ENCODE measurements at regions not wholly inside any gene's neighbourhood (a gene's known extent, or its start where the extent isn't known, plus 50 kb on each side); places are given as distances from the start of the nearest gene placed in this dataset.
A peak's percentile ranks its signal among the peaks of the same experiment; 100 is the strongest.
"Not testable (repeated sequence)": the region's sequence is repeated elsewhere in the genome, so short reads cannot be mapped to it uniquely, and the experiment has no call there.

DNA sequence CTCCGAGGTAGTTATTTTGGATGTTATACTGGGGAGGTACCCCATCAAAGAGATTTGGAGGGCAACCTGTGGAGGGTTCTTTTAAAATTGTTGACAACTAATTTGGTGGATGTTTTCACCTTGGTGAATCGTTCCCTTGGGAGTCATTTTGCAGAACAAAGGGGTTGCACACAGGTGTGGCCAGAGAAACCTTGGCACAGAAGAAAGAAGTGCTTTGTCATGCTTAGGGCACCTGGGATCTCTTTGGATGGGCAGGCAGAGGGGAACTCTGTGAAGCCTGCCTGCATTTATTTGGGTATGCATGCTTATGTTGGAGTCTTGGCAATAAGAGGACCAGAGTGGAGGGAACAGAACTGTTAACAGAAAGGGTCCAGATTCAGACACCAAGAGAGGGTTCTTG lies 376.4 kb upstream of the AMELY start:
- peaks cover 70% of the 10 kb centered on the region for H3K4me1 Mint-ChIP-seq
- DNase-seq, H3K4me3 Mint-ChIP-seq, H3K27me3 Mint-ChIP-seq, H3K9me3 Mint-ChIP-seq, ATAC-seq: not testable (repeated sequence)
- peaks cover 22% of the 10 kb centered on the region for H3K36me3 Mint-ChIP-seq (ENCODE audit: low read depth)
- peak overlapping the region; percentile 69 for H3K27ac Mint-ChIP-seq

DNA sequence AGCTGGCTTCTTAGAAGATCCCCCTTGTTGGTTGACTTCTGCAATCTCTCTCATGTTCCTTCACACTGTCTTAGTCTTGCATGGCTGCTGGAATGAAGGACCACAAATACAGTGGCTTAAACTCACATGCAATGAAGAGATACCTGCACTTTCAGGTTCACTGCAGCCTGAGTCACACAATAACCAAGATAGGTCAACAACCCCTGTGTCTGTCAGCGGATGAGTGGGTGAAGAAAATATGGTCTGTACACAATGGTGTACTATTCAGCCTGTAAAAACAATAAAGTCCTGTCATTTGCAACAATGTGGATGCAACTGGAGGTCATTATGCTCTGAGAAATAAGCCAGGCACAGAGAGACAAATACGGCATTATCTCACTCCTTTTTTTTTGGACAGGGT lies 373.8 kb upstream of the AMELY start:
- peak overlapping the region; percentile 54 for H3K27ac Mint-ChIP-seq
- H3K4me3 Mint-ChIP-seq: no peak overlapping the region
- peak; percentile 68 for ATAC-seq

DNA sequence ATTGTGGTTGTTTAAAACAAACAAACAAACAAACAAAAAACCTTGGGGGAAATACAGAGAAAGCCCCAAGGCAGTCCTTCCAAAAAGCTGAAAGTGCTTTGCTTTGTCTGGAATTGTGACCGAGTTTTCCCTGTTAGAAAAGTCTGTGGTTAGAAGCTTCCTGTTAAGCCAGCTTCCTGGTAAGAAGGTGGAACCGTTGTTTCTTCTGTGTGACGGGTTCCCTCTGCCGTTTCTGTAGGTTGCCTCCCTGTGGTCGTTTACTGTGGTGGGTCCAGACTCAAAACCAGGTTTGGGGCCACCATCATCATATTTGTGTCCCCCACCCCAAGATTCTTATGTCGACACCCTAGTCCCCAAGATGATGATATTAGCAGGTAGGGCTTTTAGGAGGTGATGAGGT lies 371.4 kb upstream of the AMELY start:
- Mint-ChIP-seq H3K27ac (peak overlapping the region; percentile 73), H3K27me3 (no peaks in the 10 kb centered on the region), H3K4me3 (no peak overlapping the region), H3K36me3 (ENCODE audit: low read depth) (peaks cover 19% of the 10 kb centered on the region), H3K9me3 (no peaks in the 10 kb centered on the region), H3K4me1 (peaks cover 70% of the 10 kb centered on the region)
- ATAC-seq (no peak), DNase-seq (no peak)

More for the DNA sequence above, 373.8 kb upstream of the AMELY start:
- peaks cover 67% of the 10 kb centered on the region for H3K4me1 Mint-ChIP-seq
- H3K36me3 Mint-ChIP-seq (ENCODE audit: low read depth): peaks cover 21% of the 10 kb centered on the region
- H3K27me3 Mint-ChIP-seq: no peaks in the 10 kb centered on the region
- H3K9me3 Mint-ChIP-seq: no peaks in the 10 kb centered on the region
- no peak for DNase-seq

DNA sequence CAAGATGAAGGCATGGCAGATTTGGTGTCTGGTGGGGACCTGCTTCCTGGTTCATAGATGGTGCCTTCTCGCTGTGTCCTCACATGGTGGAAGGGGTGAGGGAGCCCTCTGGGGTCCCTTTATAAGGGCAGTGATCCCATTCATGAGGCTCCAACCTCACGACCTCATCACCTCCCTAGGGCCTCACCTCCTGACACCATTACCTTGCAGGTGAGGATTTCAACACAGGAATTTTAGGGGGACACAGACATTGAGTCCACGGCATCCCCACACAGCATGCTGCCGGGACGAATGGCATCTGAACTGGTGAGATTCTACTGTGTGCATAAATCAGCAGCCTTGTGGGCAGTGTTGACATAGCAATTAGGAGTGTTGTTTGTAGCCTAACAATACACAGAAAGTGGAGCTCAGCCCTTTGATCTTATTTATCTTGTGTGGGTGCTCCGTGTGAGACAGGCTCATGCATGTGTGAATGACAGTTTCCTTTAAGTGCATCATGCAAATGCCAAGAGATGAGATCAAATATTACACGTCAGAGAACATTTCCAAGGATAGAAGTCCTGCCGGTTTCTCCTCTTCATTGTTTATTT lies 368.7 kb upstream of the AMELY start:
- H3K9me3 Mint-ChIP-seq, H3K27me3 Mint-ChIP-seq, DNase-seq: not testable (repeated sequence)
- peaks cover 72% of the 10 kb centered on the region for H3K4me1 Mint-ChIP-seq
- peaks cover 16% of the 10 kb centered on the region for H3K36me3 Mint-ChIP-seq (ENCODE audit: low read depth)
- peak overlapping the region; percentile 72 for H3K4me3 Mint-ChIP-seq
- H3K27ac Mint-ChIP-seq: peak overlapping the region; percentile 84
- peak; percentile 76 for ATAC-seq

DNA sequence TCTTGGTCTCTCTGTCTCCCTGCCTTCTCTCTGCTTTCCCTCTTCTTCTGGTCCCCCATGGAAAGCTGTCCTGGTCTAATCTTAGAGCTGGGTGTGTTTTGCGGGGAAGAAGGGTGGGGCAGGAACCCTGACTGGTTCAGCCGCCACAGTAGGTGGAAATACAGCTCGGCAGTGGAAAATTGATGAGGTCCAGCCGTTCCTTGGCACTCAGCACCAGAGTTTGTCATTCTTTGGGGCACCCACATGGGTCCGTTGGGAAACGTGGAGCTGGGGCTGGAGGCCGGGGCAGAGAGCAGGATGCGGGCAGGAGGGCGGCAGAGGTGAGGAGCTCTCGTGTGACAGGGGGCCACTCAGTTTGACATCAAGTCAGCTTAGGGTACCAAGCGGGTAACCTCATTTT lies 364.2 kb upstream of the AMELY start:
- peak overlapping the region; percentile 96 for H3K4me3 Mint-ChIP-seq
- no peaks in the 10 kb centered on the region for H3K9me3 Mint-ChIP-seq
- H3K4me1 Mint-ChIP-seq: peaks cover 44% of the 10 kb centered on the region
- peak; percentile 7 for DNase-seq
- H3K36me3 Mint-ChIP-seq (ENCODE audit: low read depth): peaks cover 3% of the 10 kb centered on the region
- peak overlapping the region; percentile 96 for H3K27ac Mint-ChIP-seq
- no peak for ATAC-seq
- no peaks in the 10 kb centered on the region for H3K27me3 Mint-ChIP-seq

DNA sequence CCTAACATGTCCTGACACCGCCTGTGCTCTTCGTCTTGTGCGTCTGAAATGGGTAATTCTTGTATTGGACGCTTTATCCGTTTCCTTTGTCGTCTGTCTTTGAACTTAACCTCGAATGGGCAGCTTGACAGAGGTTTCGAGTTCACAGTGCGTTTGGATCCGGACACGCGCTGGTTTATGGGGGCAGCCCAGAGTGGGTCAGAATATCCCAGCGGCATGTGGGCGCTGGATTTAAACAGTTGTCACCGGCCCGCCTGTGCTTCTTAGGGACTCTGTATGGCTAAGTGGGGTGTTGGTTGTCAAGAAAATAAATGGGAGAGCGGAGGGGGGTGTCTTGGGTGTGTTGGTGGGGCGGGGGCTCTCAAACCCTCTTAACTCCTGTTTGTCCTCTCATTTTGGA lies 363.5 kb upstream of the AMELY start:
- H3K36me3 Mint-ChIP-seq (ENCODE audit: low read depth): peaks cover 3% of the 10 kb centered on the region

DNA sequence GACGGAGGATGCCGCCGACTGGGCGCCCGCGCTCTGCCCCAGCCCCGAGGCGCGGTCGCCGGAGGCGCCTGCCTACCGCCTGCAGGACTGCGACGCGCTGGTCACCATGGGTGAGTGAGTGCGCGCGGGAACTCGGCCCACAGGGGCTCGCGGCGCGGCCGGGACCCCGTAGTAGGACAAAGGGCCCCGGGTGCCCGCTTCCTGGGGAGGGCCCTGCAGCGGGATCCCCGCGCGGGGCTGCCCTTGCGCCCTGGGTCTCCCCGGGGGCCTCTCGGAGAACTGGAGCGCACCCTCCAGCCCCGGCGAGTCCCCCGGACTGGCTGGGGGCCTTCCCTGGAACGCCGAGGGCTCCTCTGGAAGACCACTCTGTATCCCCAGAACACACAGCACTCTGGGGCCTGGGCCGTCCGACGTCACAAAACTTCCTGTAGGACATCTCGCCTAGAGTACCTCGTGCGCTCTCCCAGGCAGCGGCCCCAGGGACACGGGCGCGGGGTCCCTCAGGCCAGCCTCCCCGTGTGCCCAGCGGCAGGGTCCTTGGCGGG lies 362.9 kb upstream of the AMELY start:
- DNase-seq: peak; percentile 20
- Mint-ChIP-seq H3K27ac (peak overlapping the region; percentile 96), H3K36me3 (ENCODE audit: low read depth) (peaks cover 3% of the 10 kb centered on the region)

More for the DNA sequence above, 363.5 kb upstream of the AMELY start:
- H3K27me3 Mint-ChIP-seq: no peaks in the 10 kb centered on the region
- H3K9me3 Mint-ChIP-seq: no peaks in the 10 kb centered on the region
- no peak for ATAC-seq
- H3K27ac Mint-ChIP-seq: peak overlapping the region; percentile 96
- peak overlapping the region; percentile 96 for H3K4me3 Mint-ChIP-seq
- peak; percentile 9 for DNase-seq
- H3K4me1 Mint-ChIP-seq: peaks cover 39% of the 10 kb centered on the region

DNA sequence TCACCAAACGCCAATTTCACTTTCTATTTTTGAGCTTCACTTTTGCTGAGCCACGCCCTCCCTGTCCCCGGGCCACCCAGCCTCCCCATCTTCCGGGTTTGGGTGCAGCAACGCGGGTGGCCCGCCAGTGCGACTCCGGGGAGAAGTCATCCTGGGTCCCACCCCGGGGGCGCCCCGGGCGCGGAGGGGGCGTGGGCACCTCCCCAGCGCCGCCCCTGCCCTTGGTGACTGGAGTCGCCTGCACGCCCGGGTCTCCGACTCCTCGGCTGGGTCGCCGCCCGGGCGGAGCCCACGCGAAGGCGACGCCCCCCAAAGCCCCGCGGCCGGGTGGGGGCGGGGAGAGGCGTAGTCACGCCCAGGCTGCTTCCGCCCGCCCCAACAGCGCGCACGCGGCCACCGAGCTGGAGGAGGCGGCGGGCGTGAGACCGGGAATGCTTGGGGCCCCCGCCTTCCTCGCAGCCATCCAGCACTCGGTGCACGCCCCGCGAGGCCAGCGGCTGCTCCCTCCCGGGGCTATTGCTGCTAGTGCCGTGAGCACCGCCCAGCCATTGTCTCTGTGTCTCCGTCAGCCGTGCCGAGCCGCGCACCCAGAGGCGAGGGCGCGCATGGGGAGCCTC lies 362.1 kb upstream of the AMELY start:
- peaks cover 26% of the 10 kb centered on the region for H3K4me1 Mint-ChIP-seq
- no peaks in the 10 kb centered on the region for H3K27me3 Mint-ChIP-seq
- DNase-seq (peak; percentile 81), ATAC-seq (peak; percentile 87)
- peak overlapping the region; percentile 93 for H3K27ac Mint-ChIP-seq
- peaks cover 3% of the 10 kb centered on the region for H3K36me3 Mint-ChIP-seq (ENCODE audit: low read depth)
- H3K9me3 Mint-ChIP-seq: no peaks in the 10 kb centered on the region
- H3K4me3 Mint-ChIP-seq: peak overlapping the region; percentile 88

More for the DNA sequence above, 362.9 kb upstream of the AMELY start:
- H3K27me3 Mint-ChIP-seq: no peaks in the 10 kb centered on the region
- peak overlapping the region; percentile 96 for H3K4me3 Mint-ChIP-seq
- no peaks in the 10 kb centered on the region for H3K9me3 Mint-ChIP-seq
- H3K4me1 Mint-ChIP-seq: peaks cover 33% of the 10 kb centered on the region
- ATAC-seq: peak; percentile 4

DNA sequence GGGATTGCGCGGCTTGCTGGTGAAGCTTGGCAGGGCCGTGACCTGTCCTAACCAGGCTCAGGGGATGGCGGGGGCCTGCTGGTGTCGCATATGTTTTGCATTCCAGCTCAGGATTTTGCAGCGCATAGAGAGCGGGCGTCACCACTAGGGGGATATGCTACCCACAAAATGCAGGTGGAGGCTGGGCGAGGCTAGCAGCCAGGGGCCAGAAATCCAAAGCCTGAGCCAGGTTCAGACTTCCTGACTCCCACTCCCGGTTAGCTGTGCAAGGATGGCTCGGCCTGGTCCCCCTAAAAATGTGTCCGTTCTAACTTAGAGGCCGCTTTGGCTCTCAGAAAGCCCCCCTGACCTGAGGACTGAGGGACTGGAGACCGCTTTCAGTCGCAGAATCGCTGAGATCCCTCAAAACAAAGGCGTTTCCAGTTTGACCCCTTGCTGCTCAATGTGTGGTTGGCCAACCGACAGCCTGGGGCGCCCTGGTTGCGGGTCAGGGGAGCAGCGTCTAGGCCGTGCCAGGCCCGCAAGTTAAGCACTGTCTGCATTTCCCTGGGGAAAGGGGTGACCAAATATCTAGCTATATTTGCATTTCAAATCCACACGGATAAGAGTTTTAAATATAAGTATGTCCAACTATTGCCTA lies 361.1 kb upstream of the AMELY start:
- no peaks in the 10 kb centered on the region for H3K27me3 Mint-ChIP-seq
- H3K4me3 Mint-ChIP-seq: peak overlapping the region; percentile 88
- no peaks in the 10 kb centered on the region for H3K9me3 Mint-ChIP-seq
- peak overlapping the region; percentile 93 for H3K27ac Mint-ChIP-seq
- H3K4me1 Mint-ChIP-seq: peaks cover 17% of the 10 kb centered on the region
- ATAC-seq: peak; percentile 29
- H3K36me3 Mint-ChIP-seq (ENCODE audit: low read depth): peaks cover 3% of the 10 kb centered on the region
- DNase-seq: peak; percentile 65

DNA sequence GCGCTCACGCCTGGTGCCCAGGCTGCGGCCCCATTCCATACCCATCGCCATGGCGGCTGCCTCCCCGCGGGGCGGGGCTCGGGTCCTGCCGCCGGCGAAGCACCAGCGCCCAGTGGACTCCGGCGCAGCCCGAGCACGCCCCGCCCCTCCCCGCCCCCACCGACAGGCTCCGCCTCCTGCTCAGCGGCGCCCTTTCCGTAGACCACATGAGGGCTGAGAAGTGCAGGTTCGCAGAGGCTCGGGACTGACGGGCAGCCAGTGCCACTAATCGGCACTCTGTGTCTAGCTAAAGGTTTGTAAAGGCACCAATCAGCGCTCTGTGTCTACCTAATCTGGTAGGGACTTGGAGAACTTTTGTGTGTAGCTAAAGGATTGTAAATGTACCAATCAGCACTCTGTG lies 352.2 kb upstream of the AMELY start:
- Mint-ChIP-seq H3K36me3 (ENCODE audit: low read depth) (no peaks in the 10 kb centered on the region), H3K4me1 (peaks cover 2% of the 10 kb centered on the region), H3K27ac (no peak overlapping the region), H3K4me3 (no peak overlapping the region), H3K27me3 (no peaks in the 10 kb centered on the region), H3K9me3 (no peaks in the 10 kb centered on the region)
- ATAC-seq (no peak), DNase-seq (no peak)

DNA sequence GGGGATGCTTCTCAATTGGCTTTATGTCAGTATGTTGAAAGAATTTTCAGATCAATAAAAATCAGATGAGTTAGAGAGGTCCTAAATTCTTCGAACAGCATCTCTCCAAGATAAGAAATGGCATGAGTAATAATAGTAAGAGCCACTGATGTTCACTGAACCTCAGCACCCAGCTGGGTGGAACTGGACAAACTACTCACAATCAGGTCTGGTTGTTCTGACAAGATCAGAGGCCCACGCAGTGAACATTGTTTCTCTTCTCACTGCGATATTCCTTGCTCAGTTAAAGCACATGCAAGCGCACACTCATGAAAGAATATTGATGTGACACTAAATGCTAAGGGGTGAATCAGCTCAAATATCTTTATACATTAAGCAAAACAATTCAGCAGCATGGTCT lies 351.0 kb upstream of the AMELY start:
- Mint-ChIP-seq H3K27ac (no peak overlapping the region), H3K4me3 (no peak overlapping the region), H3K4me1 (peaks cover 2% of the 10 kb centered on the region), H3K9me3 (peaks cover 5% of the 10 kb centered on the region), H3K36me3 (ENCODE audit: low read depth) (peaks cover 2% of the 10 kb centered on the region), H3K27me3 (no peaks in the 10 kb centered on the region)
- ATAC-seq (no peak), DNase-seq (no peak)

DNA sequence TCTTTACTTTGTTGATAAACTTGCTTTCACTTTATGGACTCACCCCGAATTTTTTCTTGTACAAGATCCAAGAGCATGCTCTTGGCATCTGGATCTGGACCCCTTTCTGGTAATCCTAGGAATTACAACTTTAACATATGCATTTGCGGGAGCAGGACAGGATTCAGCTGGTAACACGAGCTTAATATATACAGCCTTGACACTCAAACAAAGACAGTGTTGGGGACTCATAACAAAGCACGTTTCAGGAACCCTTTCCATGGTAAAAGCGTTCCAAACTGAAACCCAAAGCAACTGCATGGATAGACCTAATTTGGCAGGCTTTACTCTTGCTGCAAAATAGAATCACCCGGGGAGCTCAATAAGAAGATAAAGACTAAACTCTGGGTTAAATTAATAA lies 349.7 kb upstream of the AMELY start:
- Mint-ChIP-seq H3K27ac (no peak overlapping the region), H3K9me3 (peaks cover 10% of the 10 kb centered on the region), H3K27me3 (no peaks in the 10 kb centered on the region), H3K36me3 (ENCODE audit: low read depth) (peaks cover 2% of the 10 kb centered on the region), H3K4me1 (peaks cover 4% of the 10 kb centered on the region), H3K4me3 (no peak overlapping the region)
- no peak for DNase-seq
- ATAC-seq: no peak

DNA sequence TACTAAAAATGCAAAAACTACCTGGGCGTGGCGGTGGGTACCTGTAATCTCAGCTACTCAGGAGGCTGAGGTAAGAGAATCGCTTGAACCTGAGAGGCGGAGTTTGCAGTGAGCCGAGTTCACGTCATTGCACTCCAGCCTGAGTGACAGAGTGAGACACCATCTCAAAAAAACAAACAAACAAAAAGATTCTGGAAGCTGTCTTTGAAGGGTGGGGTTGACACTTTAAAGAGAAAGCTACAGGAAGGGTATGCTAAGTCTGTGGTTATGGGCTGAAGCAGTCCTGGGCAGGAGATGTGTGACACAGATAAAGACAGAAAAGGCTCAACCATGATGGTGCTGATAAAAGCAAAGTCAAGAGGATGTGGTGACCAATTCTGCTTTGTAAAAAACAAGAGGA lies 328.5 kb upstream of the AMELY start:
- Mint-ChIP-seq H3K27ac (peak overlapping the region; percentile 20), H3K4me1 (peaks cover 34% of the 10 kb centered on the region), H3K4me3 (peak overlapping the region; percentile 32), H3K27me3 (no peaks in the 10 kb centered on the region), H3K9me3 (peaks cover 8% of the 10 kb centered on the region), H3K36me3 (ENCODE audit: low read depth) (peaks cover 4% of the 10 kb centered on the region)
- peak; percentile 87 for ATAC-seq
- DNase-seq: no peak

DNA sequence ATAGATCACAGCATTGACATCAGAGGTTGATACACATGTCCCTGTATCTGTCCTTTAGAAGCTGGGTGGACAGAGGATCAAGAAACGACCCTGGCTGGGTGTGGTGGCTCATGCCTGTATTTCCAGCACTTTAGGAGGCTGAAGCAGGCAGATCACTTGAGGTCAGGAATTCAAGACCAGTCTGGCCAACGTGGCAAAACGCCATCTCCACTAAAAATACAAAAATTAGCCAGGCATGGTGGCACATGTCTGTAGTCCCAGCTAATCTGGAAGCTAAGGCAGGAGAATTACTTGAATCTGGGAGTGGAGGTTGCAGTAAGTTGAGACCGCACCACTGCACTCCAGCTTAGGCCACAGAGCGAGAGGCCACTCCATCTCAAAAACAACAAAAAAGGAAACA lies 300.4 kb upstream of the AMELY start:
- no peak for ATAC-seq
- DNase-seq: no peak
- H3K4me1 Mint-ChIP-seq: no peaks in the 10 kb centered on the region
- no peak overlapping the region for H3K4me3 Mint-ChIP-seq
- H3K27ac Mint-ChIP-seq: no peak overlapping the region
- H3K9me3 Mint-ChIP-seq: no peaks in the 10 kb centered on the region
- no peaks in the 10 kb centered on the region for H3K36me3 Mint-ChIP-seq (ENCODE audit: low read depth)
- no peaks in the 10 kb centered on the region for H3K27me3 Mint-ChIP-seq

DNA sequence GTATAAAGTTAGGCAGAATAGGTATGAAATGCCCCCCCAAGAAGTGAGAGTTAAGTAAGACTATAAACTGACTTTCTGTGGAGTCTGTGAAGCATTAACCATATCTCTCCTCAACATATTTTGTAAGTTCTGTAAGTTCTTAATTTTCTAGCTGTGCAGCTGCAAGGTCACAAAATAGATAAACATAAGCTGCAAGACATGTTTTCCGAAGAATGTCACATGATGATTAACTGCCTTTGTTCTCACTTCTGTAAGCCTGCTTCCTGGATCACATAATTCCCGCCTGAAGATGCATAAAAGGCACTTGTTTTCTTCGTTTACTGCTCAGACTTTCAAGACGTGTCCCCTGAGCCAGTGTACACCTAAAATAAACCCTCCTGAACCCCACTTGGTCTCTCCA lies 292.9 kb upstream of the AMELY start:
- ATAC-seq: no peak
- DNase-seq: no peak
- Mint-ChIP-seq H3K27ac (no peak overlapping the region), H3K4me3 (no peak overlapping the region), H3K9me3 (no peaks in the 10 kb centered on the region), H3K27me3 (no peaks in the 10 kb centered on the region), H3K36me3 (ENCODE audit: low read depth) (no peaks in the 10 kb centered on the region), H3K4me1 (peaks cover 3% of the 10 kb centered on the region)
